ENCODE measurements at regions not wholly inside any gene's neighbourhood (a gene's known extent, or its start where the extent isn't known, plus 50 kb on each side); places are given as distances from the start of the nearest gene placed in this dataset.
"Not testable (repeated sequence)": the region's sequence is repeated elsewhere in the genome, so short reads cannot be mapped to it uniquely, and the experiment has no call there.

GRCh38 chr7:24138343-24138742 lies 145.6 kb upstream of the NPY start:
- peak; percentile 73 for DNase-seq

- DNase-seq, result no peak
These were observed 144.0 kb upstream of the NPY start for GRCh38 chr7:24140001-24140400.

- DNase-seq, result no peak
These were observed 142.0 kb upstream of the NPY start for GRCh38 chr7:24141874-24142509.

GRCh38 chr7:24143547-24143946 lies 140.4 kb upstream of the NPY start:
- no peak for DNase-seq

DNA sequence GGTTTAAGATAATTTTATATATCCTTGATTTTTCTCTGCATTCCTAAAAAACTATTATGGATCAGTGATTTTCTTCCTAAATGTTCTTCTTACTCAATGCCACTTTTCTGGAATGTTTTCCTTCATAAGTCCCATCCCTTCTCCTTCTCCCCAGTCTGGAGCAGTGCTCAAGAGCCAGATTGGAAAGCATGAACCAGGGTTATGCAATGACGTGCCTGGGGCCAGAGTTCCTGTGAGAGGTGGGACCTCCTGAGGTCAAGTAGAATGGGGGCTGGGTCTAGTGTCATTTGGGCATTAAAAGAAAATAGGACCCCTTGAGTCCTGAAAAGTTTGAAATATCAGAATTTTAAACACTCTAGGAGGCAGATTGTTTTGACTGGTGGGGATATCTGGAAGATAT lies 132.0 kb upstream of the NPY start:
- no peak for DNase-seq

GRCh38 chr7:24152356-24152755 lies 131.6 kb upstream of the NPY start:
- no peak for DNase-seq

- no peak for DNase-seq
These were observed 131.0 kb upstream of the NPY start for GRCh38 chr7:24152877-24153472.

GRCh38 chr7:24157666-24158065 lies 126.3 kb upstream of the NPY start:
- DNase-seq, result no peak

DNA sequence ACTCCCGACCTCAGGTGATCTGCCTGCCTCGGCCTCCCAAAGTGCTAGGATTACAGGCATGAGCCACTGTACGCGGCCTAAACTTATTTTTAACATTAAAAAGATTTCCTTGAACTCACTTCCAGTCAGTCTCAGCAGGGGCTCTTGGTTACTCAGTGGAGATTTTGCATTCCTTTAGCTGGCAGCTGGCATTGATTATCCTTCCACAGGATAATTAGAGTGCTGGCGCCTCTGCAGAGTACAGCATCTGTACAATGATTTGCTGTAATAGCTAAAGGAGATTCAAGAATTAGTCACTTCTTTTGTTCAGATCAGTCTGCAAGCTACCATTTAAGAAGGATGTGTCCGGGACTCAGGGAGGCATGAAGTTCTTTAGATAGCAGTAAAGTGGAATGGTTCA lies 125.0 kb upstream of the NPY start:
- no peak for DNase-seq

- no peak for DNase-seq
These were observed 119.6 kb upstream of the NPY start for GRCh38 chr7:24164401-24164800.

DNA sequence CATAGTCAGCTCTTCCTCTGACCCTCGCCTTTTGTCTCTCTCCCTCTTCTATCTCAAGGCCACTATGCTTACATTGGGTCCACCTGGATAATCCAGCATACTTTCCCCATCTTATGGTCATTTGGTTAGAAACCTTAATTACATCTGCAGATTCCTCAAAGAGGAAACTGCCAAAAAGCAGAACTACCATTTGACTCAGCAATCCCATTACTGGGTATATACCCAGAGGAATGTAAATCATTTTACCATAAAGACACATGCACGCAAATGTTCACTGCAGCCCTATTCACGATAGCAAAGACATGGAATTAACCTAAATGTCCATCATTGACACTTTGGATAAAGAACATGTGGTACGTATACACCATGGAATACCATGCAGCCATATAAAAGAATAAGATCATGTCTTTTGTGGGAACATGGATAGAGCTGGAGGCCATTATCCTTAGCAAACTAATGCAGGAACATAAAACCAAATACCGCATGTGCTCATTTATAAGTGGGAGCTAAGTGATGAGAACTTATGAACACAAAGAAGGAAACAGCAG lies 114.8 kb upstream of the NPY start:
- no peak for DNase-seq

DNA sequence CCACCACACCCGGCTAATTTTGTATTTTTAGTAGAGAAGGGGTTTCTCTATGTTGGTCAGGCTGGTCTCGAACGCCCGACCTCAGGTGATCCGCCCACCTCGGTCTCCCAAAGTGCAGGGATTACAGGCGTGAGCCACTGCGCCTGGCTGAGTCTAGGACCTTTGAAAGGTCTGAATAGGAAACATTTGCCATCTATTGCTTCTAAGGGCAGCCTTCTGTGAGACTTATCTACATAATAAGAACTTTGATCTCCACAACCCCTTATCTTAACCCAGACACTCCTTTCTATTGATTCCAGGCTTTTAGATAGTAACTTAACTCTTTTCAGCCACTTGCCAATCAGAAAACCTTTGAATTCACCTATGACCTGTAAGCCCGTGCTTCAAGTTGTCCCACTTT lies 112.0 kb upstream of the NPY start:
- DNase-seq, result not testable (repeated sequence)

DNA sequence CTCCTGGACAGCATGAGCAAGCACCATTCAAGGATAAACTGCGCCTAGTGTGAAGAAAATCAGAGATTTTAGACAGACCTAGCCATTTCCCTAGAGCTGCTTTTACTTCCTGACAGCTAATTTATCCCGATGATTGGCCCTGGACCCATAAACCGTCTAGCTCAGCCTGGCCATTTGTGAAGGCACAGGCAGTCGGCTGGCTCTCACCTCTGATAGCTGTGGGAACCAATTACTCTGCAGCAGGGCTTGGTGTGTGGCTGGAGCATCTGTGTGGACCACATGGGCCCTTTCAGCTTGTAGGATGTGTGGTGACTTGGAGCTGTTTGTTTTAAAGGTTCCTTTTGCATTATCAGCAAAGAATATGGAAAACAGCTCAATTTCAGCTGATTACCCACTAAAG lies 111.1 kb upstream of the NPY start:
- no peak for DNase-seq

- no peak for DNase-seq
These were observed 108.4 kb upstream of the NPY start for GRCh38 chr7:24175603-24176002.

GRCh38 chr7:24178811-24179570 lies 105.0 kb upstream of the NPY start:
- DNase-seq, result no peak

DNA sequence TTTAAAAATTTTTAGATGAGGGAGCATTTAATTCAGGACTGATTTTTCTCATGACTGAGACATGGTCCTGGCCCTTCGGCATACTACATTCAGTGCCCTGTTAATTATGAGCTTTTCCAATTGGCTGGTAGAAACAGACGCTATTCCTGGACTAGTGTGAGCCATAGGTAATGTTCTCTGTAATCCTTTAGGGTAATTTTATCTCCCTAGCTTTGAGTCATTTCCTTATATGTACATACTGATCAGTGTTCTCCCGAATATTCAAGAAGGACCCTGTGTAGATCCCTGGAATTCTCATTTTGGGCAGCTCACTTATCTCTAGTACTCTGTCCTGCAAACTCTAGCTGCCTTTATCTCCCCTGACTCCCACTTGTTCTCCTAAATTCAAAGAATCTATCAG lies 92.6 kb upstream of the NPY start:
- DNase-seq, result peak; percentile 32

DNA sequence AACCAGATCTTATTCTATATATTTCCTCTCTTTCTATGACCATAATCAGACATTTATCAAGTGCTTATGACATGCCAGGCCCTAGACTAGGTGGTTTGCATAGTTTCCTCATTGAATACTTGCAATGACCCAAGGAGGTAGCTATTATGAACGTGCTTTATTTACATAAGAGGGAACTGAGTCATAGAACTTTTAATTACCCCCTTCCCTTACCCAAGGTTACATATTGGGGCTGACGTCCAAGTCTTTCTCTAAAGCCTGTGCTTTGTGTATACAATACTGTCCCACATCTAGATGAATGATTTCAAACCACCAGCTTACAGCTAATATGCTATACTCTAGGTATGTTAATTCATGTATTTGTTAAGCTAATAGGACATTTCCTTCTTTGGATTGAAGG lies 91.9 kb upstream of the NPY start:
- no peak for DNase-seq

- DNase-seq, result no peak
These were observed 91.3 kb upstream of the NPY start for GRCh38 chr7:24192691-24193090.

GRCh38 chr7:24197852-24198251 lies 86.1 kb upstream of the NPY start:
- DNase-seq, result peak; percentile 97

- DNase-seq, result peak; percentile 82
These were observed 84.0 kb upstream of the NPY start for GRCh38 chr7:24199978-24200377.

DNA sequence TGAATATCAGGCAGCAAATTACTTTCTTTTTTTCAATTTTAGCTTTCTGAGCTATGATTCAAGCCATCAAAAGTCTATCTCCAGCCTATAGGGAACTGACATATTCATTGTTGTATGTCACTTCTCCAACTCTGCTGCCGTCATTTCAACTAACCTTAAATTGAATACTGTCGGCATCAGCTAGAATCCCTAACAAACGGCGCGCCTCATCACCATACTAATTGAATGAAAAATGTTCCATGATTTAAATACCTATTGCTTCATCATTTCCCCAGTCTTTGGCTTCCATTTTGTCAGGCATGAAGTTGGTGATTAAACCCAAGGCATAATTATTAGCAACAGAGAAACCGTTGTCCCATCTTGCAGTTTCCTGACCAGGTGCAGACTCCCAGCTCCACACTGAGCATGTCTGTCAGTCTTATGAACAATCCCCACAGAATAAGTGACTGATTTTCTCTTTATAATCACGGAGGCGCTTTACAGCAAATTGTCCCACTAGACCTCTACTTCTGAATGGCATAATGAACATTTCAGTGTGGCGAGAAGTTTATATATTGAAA lies 83.5 kb upstream of the NPY start:
- no peak for DNase-seq

- no peak for DNase-seq
These were observed 82.8 kb upstream of the NPY start for GRCh38 chr7:24201226-24201625.

DNA sequence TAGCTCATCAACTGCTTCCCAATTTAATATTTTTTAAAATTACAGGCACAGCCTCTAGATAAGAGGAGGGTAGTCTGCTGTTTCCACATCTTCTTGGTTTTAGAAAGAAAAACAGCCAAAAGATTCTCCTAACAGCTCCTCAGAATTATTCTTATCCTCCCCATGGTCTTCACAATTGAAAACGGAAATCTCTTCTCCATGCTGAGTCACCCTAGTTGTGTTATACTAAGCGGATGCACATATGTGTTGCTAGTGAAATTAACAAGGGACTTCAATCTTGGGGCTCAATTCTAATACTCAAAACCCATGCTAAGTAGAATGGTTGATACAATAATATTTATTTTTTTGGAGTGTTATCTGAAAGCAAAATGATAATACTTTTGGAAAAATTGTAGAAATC lies 71.9 kb upstream of the NPY start:
- no peak for DNase-seq

- DNase-seq, result no peak
These were observed 70.7 kb upstream of the NPY start for GRCh38 chr7:24213311-24213710.

All from NCI-H226 (cell line).